GM23338 (cell line): ENCODE measurements at regions not wholly inside any gene's neighbourhood (a gene's known extent, or its start where the extent isn't known, plus 50 kb on each side); places are given as distances from the start of the nearest gene placed in this dataset.

Source experiments
- ATAC-seq: fragments of 200-7000 bp; cut with Tn5 transposase; 3 replicates; pipeline ENCODE4 v1.9.1; 2020
- DNase-seq: peaks from one replicate; pipeline ENCODE4 v3.0.0-alpha.2; 2015; ENCODE audit warnings: low spot score
- H2AFZ ChIP-seq: fragments of 200-600 bp; sonication (generic); 2 replicates; pipeline ENCODE4 v1.8.0; 2016; ENCODE audit warnings: antibody characterized with exemption, mild to moderate bottlenecking, moderate library complexity
- H3F3A ChIP-seq: fragments of 200-600 bp; sonication (generic); replicated peaks from 2 replicates; pipeline ENCODE4 v1.8.0; 2017; ENCODE audit warnings: antibody characterized with exemption, mixed run types, low read depth
- H3K27ac ChIP-seq: fragments of 200-600 bp; sonication (generic); 2 replicates; pipeline ENCODE4 v1.6.1; 2016; ENCODE audit warnings: low read depth
- H3K27me3 ChIP-seq: fragments of 200-600 bp; sonication (generic); 2 replicates; pipeline ENCODE4 v1.8.0; 2016; ENCODE audit warnings: mild to moderate bottlenecking, mixed run types, moderate library complexity; ENCODE audit not compliant: insufficient read depth
- H3K36me3 ChIP-seq: fragments of 200-600 bp; sonication (generic); 2 replicates; pipeline ENCODE4 v1.8.0; 2016; ENCODE audit warnings: mild to moderate bottlenecking; ENCODE audit not compliant: insufficient read depth
- H3K4me1 ChIP-seq: fragments of 200-600 bp; sonication (generic); 2 replicates; pipeline ENCODE4 v1.8.0; 2016; ENCODE audit warnings: mild to moderate bottlenecking, moderate library complexity; ENCODE audit not compliant: insufficient read depth
- H3K4me2 ChIP-seq: fragments of 200-600 bp; sonication (generic); 2 replicates; pipeline ENCODE4 v1.7.1; 2017; ENCODE audit warnings: mixed run types
- H3K4me3 ChIP-seq: fragments of 200-600 bp; sonication (generic); 2 replicates; pipeline ENCODE4 v1.6.1; 2016; ENCODE audit warnings: mixed run types
- H3K79me2 ChIP-seq: fragments of 200-600 bp; sonication (generic); replicated peaks from 2 replicates; pipeline ENCODE4 v1.8.0; 2017; ENCODE audit warnings: mild to moderate bottlenecking; ENCODE audit not compliant: insufficient read depth
- H3K9me2 ChIP-seq: fragments of 200-600 bp; sonication (generic); 2 replicates; pipeline ENCODE4 v1.8.0; 2017; ENCODE audit not compliant: insufficient read depth
- H4K20me1 ChIP-seq: fragments of 200-600 bp; sonication (generic); replicated peaks from 2 replicates; pipeline ENCODE4 v1.8.0; 2017; ENCODE audit warnings: mild to moderate bottlenecking; ENCODE audit not compliant: insufficient read depth
- H3K27ac Mint-ChIP-seq: 2 replicates; pipeline ENCODE4 v1.8.0; 2020; ENCODE audit warnings: inconsistent platforms, mild to moderate bottlenecking, moderate library complexity, mixed read lengths
- H3K27me3 Mint-ChIP-seq: 3 replicates; pipeline ENCODE4 v1.8.0; 2022; ENCODE audit warnings: low read depth, mild to moderate bottlenecking, moderate library complexity, mixed read lengths, inconsistent platforms; ENCODE audit not compliant: insufficient read depth, poor library complexity
- H3K36me3 Mint-ChIP-seq: 3 replicates; pipeline ENCODE4 v1.8.0; 2021; ENCODE audit warnings: low read depth, mild to moderate bottlenecking, inconsistent platforms, moderate library complexity, mixed read lengths
- H3K4me1 Mint-ChIP-seq: 3 replicates; pipeline ENCODE4 v1.8.0; 2020; ENCODE audit warnings: mild to moderate bottlenecking, inconsistent platforms, mixed read lengths
- H3K4me3 Mint-ChIP-seq: 3 replicates; pipeline ENCODE4 v1.8.0; 2021; ENCODE audit warnings: moderate library complexity, mild to moderate bottlenecking, inconsistent platforms, mixed read lengths
- H3K9me3 Mint-ChIP-seq: 3 replicates; pipeline ENCODE4 v1.8.0; 2020; ENCODE audit warnings: moderate library complexity, mild to moderate bottlenecking, inconsistent platforms, mixed read lengths
- CREB1 ChIP-seq: fragments of 250-450 bp; sonication (Bioruptor Pico); IDR thresholded peaks from 2 replicates; pipeline ENCODE4 v1.5.0; 2020; ENCODE audit warnings: low read depth, mild to moderate bottlenecking, moderate library complexity
- CTCF ChIP-seq, 2 experiments: fragments of 200-600 bp in 1 of 2; sonication (generic) in 1 of 2; conservative IDR thresholded peaks; 2 replicates each; pipeline versions ENCODE4 v1.5.1 to v1.6.1; 2016 to 2017; ENCODE audit warnings: antibody characterized with exemption in 2 of 2, low read depth in 2 of 2, mild to moderate bottlenecking in 2 of 2, moderate library complexity in 1 of 2
- ETS1 ChIP-seq: IDR thresholded peaks from 2 replicates; pipeline ENCODE4 v1.6.1; 2016; ENCODE audit warnings: antibody characterized with exemption
- EZH2 ChIP-seq: fragments of 200-600 bp; sonication (generic); IDR thresholded peaks from one replicate; pipeline ENCODE4 v1.8.0; 2017; ENCODE audit warnings: antibody characterized with exemption, mild to moderate bottlenecking, low read depth; ENCODE audit not compliant: unreplicated experiment
- EZH2phosphoT487 ChIP-seq: fragments of 200-600 bp; sonication (generic); IDR thresholded peaks from one replicate; pipeline ENCODE4 v1.8.1; 2018; ENCODE audit warnings: antibody characterized with exemption; ENCODE audit not compliant: unreplicated experiment
- NANOG ChIP-seq: IDR thresholded peaks from 2 replicates; pipeline ENCODE4 v1.6.1; 2016; ENCODE audit warnings: antibody characterized with exemption, borderline replicate concordance
- POLR2AphosphoS5 ChIP-seq: IDR thresholded peaks from 2 replicates; pipeline ENCODE4 v1.6.1; 2016; ENCODE audit warnings: antibody characterized with exemption, low read depth
- REST ChIP-seq: IDR thresholded peaks from one replicate; pipeline ENCODE4 v1.6.1; 2018; ENCODE audit warnings: antibody characterized with exemption; ENCODE audit not compliant: unreplicated experiment
- STAT1 ChIP-seq: IDR thresholded peaks from one replicate; pipeline ENCODE4 v1.6.1; 2016; ENCODE audit warnings: antibody characterized with exemption; ENCODE audit not compliant: unreplicated experiment
- ZNF114 ChIP-seq: fragments of 250-450 bp; sonication (Bioruptor Pico); IDR thresholded peaks from 2 replicates; pipeline ENCODE4 v1.5.0; 2020; ENCODE audit warnings: mild to moderate bottlenecking, moderate library complexity
- ZNF331 ChIP-seq: fragments of 250-450 bp; sonication (Bioruptor Pico); IDR thresholded peaks from 2 replicates; pipeline ENCODE4 v1.5.0; 2020; ENCODE audit warnings: low read depth, mild to moderate bottlenecking, moderate library complexity
- ZNF462 ChIP-seq: fragments of 250-450 bp; sonication (Bioruptor Pico); IDR thresholded peaks from 2 replicates; pipeline ENCODE4 v1.5.0; 2020; ENCODE audit warnings: mild to moderate bottlenecking, moderate library complexity

GRCh38 chr9:82571540-82571939 lies 491.4 kb downstream of the RASEF start (continued):
- TF ChIP-seq CTCF (conservative IDR thresholded peaks at IDR 0.05; ENCODE audit: low read depth in 2 of 2) = no peak
- no peak for TF ChIP-seq STAT1
- TF ChIP-seq POLR2AphosphoS5 = no peak
- TF ChIP-seq ETS1 = no peak
- no peak for TF ChIP-seq EZH2
- no peak for TF ChIP-seq ZNF331

GRCh38 chr9:82572146-82572545 lies 490.8 kb downstream of the RASEF start:
- Mint-ChIP-seq H3K4me3 (no peak overlapping the region), H3K27ac (no peak overlapping the region), H3K9me3 (no peaks in the 10 kb centered on the region), H3K4me1 (no peaks in the 10 kb centered on the region), H3K36me3 (no peaks in the 10 kb centered on the region), H3K27me3 (no peaks in the 10 kb centered on the region)
- no peaks in the 10 kb centered on the region for H4K20me1 ChIP-seq
- no peaks in the 10 kb centered on the region for H3K9me2 ChIP-seq
- no peaks in the 10 kb centered on the region for H3K79me2 ChIP-seq
- no peak for DNase-seq
- H3K4me2 ChIP-seq = no peak overlapping the region
- no peak overlapping the region for H3K4me3 ChIP-seq
- H2AFZ ChIP-seq = no peak overlapping the region
- no peaks in the 10 kb centered on the region for H3F3A ChIP-seq
- no peaks in the 10 kb centered on the region for H3K36me3 ChIP-seq
- no peaks in the 10 kb centered on the region for H3K4me1 ChIP-seq
- no peak overlapping the region for H3K27ac ChIP-seq
- no peak for ATAC-seq
- H3K27me3 ChIP-seq = no peaks in the 10 kb centered on the region
- no peak for TF ChIP-seq STAT1
- TF ChIP-seq ZNF331 = no peak
- no peak for TF ChIP-seq REST
- no peak for TF ChIP-seq CREB1 (CRISPR knock-in tag)
- no peak for TF ChIP-seq ZNF462 (CRISPR knock-in tag)
- TF ChIP-seq EZH2phosphoT487 = no peak
- TF ChIP-seq ZNF114 (CRISPR knock-in tag) = no peak
- TF ChIP-seq EZH2 = no peak
- no peak for TF ChIP-seq NANOG
- no peak for TF ChIP-seq POLR2AphosphoS5
- TF ChIP-seq ETS1 = no peak
